ENCODE measurements at regions not wholly inside any gene's neighbourhood (a gene's known extent, or its start where the extent isn't known, plus 50 kb on each side); places are given as distances from the start of the nearest gene placed in this dataset.

DNA sequence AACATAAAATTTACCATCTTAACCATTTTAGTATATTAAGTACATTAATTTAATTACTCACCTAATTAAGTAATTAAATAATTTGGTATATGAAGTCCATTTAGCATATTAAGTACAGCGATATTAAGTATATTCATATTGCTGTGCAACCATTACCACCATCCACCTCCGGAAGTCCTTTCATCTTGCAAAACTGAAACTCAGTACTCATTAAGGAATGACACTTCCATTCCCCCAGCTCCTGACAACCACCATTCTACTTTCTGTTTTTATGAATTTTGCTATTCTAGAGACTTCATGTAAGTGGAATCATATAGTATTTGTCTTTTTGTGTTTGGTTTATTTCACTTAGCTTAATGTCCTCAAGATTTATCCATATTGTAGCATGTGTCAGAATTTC, 61.1 kb upstream of the GTSF1L start:
- no peaks in the 10 kb centered on the region for H3K9me3 ChIP-seq
- ATAC-seq (no peak), DNase-seq (no peak)
- H3K27ac ChIP-seq: no peak overlapping the region
- H3K4me1 ChIP-seq: no peaks in the 10 kb centered on the region
- intact Hi-C loops (cut with DNase I): no loop called here
- H3K4me3 ChIP-seq: no peak overlapping the region
- no peaks in the 10 kb centered on the region for H3K36me3 ChIP-seq
- peaks cover 0 to 3% of the 10 kb centered on the region in 2 donors for H3K27me3 ChIP-seq
- TF ChIP-seq, protein P1, sequence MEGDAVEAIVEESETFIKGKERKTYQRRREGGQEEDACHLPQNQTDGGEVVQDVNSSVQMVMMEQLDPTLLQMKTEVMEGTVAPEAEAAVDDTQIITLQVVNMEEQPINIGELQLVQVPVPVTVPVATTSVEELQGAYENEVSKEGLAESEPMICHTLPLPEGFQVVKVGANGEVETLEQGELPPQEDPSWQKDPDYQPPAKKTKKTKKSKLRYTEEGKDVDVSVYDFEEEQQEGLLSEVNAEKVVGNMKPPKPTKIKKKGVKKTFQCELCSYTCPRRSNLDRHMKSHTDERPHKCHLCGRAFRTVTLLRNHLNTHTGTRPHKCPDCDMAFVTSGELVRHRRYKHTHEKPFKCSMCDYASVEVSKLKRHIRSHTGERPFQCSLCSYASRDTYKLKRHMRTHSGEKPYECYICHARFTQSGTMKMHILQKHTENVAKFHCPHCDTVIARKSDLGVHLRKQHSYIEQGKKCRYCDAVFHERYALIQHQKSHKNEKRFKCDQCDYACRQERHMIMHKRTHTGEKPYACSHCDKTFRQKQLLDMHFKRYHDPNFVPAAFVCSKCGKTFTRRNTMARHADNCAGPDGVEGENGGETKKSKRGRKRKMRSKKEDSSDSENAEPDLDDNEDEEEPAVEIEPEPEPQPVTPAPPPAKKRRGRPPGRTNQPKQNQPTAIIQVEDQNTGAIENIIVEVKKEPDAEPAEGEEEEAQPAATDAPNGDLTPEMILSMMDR (IDR thresholded peaks at IDR 0.05): no peak

DNA sequence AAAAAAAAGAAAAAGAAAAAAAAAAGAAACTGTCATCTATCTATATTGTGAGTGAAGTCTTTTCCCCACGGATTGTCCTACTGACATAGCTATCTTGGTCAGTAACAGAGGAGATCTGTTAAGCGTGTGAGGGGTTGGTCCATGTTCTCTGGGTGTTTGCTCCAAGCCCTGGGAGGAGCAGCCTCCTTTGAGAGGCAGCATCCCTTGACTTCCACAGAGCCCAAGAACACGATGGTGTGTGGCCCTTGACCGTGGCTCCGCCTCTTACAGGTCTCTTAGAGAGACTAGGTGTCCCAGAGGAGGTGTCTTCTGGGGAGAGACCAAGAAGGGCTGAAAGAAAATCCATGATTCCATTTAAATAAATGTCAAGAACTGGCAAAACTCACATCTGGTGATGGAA, 60.1 kb upstream of the GTSF1L start:
- Histone ChIP-seq H3K4me1 (no peaks in the 10 kb centered on the region), H3K27ac (no peak overlapping the region), H3K9me3 (no peaks in the 10 kb centered on the region), H3K27me3 (peaks cover 0 to 3% of the 10 kb centered on the region in 2 donors), H3K4me3 (no peak overlapping the region), H3K36me3 (no peaks in the 10 kb centered on the region)
- DNase-seq (no peak), ATAC-seq (no peak)
- TF ChIP-seq, protein P1 (IDR thresholded peaks at IDR 0.05): no peak
- intact Hi-C loops (cut with DNase I): no loop called here

DNA sequence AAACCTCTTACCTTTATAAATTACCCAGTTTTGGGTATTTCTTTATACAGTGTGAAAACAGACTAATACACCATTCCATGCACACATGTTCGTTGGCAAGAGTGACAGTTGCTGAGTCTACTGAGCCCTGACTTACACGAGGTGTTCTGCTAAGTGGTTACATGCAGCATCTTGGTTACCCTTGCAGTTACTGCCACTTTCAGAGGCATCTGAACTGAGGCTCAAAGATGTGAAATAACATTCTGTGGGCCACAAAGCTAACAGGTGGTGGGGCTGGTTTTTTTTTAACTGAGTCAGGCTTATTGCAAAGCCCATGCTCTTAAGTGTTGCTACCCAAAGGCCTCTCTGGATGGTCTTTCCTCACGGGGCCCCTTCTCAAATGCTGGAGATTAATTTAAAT, 54.4 kb upstream of the GTSF1L start:
- ATAC-seq: no peak
- no peak overlapping the region for H3K27ac ChIP-seq
- H3K4me3 ChIP-seq: no peak overlapping the region
- no peaks in the 10 kb centered on the region for H3K27me3 ChIP-seq
- H3K9me3 ChIP-seq: peaks cover 0 to 26% of the 10 kb centered on the region in 2 donors
- DNase-seq: no peak
- TF ChIP-seq, protein P1 (IDR thresholded peaks at IDR 0.05): no peak
- H3K4me1 ChIP-seq: no peaks in the 10 kb centered on the region
- H3K36me3 ChIP-seq: no peaks in the 10 kb centered on the region
- intact Hi-C loops (cut with DNase I): no loop called here

DNA sequence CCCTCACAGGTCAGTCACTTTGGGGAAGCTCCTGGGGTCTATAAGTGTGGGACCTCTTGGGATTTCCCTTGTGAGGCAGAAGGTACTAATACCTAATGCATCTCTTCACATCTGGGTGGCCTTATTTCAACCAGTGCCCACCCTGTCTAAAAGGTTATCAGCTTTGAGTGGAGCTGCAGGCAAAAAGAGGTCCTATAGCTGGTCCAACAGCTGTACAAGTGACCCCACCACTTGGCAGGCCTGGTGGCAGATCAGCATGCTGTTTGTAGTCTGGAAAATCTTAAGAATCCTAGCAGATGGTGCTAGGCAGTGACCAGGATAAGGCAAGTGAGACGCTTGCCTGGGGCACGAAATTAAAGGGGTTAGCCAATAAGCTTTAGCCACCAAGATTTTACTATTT, 51.6 kb upstream of the GTSF1L start:
- TF ChIP-seq, protein P1 (IDR thresholded peaks at IDR 0.05): no peak
- Histone ChIP-seq H3K4me3 (no peak overlapping the region), H3K36me3 (no peaks in the 10 kb centered on the region), H3K4me1 (no peaks in the 10 kb centered on the region), H3K27ac (no peak overlapping the region), H3K9me3 (peaks cover 0 to 26% of the 10 kb centered on the region in 2 donors), H3K27me3 (peaks cover 0 to 19% of the 10 kb centered on the region in 2 donors)
- intact Hi-C loops (cut with DNase I): no loop called here
- no peak for DNase-seq
- ATAC-seq: no peak

DNA sequence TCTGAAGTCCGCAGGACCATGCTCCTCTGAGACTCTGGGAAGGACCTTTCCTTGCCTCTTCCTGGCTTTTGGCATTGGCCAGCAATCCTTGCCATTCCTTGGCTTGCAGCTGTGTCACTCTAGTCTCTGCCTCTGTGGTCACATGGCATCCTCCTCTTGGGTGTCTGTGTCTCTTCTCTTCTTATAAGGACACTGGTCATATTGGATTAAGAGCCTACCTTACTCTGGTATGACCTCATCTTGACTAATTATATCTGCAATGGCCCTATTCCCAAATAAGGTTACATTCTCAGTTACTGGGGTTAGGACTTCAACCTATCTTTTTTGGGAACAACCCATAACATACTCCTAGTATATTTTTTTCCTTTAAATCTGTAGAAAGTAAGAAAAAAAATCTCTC, 49.9 kb upstream of the GTSF1L start:
- no peaks in the 10 kb centered on the region for H3K4me1 ChIP-seq
- intact Hi-C loops (cut with DNase I): no loop called here
- no peak overlapping the region for H3K27ac ChIP-seq
- peaks cover 0 to 26% of the 10 kb centered on the region in 2 donors for H3K9me3 ChIP-seq
- TF ChIP-seq, protein P1 (IDR thresholded peaks at IDR 0.05): no peak
- H3K27me3 ChIP-seq: peaks cover 0 to 27% of the 10 kb centered on the region in 2 donors
- H3K4me3 ChIP-seq: no peak overlapping the region
- H3K36me3 ChIP-seq: no peaks in the 10 kb centered on the region
- ATAC-seq (no peak), DNase-seq (no peak)
